C4-2B (cell line): ENCODE measurements at regions not wholly inside any gene's neighbourhood (a gene's known extent, or its start where the extent isn't known, plus 50 kb on each side); places are given as distances from the start of the nearest gene placed in this dataset.

Experiments
- H3K27ac ChIP-seq: fragments of 450-650 bp; 2 replicates; pipeline ENCODE4 v1.5.1; 2017
- ZFX ChIP-seq: fragments of 450-650 bp; IDR thresholded peaks from 2 replicates; pipeline ENCODE4 v1.6.1; 2017
- TF ChIP-seq, protein P1 (sequence below): fragments of 450-650 bp; conservative IDR thresholded peaks from 2 replicates; pipeline ENCODE4 v1.5.1; 2017; ENCODE audit warnings: mild to moderate bottlenecking

DNA sequence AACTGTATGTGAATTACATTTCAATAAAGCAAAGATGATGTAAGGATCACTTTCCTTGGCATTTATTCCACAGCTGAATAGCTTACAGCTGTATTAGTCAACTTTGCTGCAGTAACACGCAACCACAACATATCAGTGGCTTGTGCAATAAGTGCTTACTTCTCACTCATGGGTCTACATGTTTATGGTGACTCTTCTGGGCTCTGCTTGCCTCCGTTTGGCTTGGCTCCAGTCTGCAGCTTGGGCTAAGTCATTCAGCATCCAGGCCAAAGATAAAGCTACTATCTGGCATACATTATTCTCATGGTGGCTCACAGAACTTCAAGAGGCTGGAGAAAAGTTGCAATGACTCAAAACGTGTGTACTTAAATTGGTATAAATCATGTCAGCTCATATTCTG, 355.0 kb downstream of the RNF144A start:
- no peak overlapping the region for H3K27ac ChIP-seq
- TF ChIP-seq ZFX = no peak
- TF ChIP-seq, protein P1, sequence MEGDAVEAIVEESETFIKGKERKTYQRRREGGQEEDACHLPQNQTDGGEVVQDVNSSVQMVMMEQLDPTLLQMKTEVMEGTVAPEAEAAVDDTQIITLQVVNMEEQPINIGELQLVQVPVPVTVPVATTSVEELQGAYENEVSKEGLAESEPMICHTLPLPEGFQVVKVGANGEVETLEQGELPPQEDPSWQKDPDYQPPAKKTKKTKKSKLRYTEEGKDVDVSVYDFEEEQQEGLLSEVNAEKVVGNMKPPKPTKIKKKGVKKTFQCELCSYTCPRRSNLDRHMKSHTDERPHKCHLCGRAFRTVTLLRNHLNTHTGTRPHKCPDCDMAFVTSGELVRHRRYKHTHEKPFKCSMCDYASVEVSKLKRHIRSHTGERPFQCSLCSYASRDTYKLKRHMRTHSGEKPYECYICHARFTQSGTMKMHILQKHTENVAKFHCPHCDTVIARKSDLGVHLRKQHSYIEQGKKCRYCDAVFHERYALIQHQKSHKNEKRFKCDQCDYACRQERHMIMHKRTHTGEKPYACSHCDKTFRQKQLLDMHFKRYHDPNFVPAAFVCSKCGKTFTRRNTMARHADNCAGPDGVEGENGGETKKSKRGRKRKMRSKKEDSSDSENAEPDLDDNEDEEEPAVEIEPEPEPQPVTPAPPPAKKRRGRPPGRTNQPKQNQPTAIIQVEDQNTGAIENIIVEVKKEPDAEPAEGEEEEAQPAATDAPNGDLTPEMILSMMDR = no peak

DNA sequence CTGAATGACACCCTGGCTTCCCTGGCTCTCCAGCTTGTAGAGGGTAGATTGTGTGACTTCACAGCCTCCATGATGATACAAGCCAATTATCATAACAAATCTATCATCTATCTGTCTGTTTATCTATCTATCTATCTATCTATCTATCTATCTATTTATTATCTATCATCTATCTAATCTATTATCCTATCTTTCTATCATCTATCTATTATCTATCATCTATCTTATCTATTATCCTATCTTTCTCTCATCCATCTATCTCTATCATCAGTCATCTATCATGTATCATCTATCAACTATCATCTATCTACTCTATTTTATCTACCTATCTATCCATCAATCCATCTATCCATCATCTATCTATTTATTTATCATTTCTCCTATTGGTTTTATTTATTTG, 361.8 kb downstream of the RNF144A start:
- TF ChIP-seq, protein P1 = no peak
- TF ChIP-seq ZFX = no peak

GRCh38 chr2:7279421-7279949, 362.3 kb downstream of the RNF144A start:
- H3K27ac ChIP-seq = no peak overlapping the region
- TF ChIP-seq ZFX = no peak
- TF ChIP-seq, protein P1 = no peak

More for the DNA sequence above, 361.8 kb downstream of the RNF144A start:
- no peak overlapping the region for H3K27ac ChIP-seq

- H3K27ac ChIP-seq = no peak overlapping the region
- TF ChIP-seq ZFX = no peak
- TF ChIP-seq, protein P1 = no peak
Observed at GRCh38 chr2:7280790-7281189, 363.6 kb downstream of the RNF144A start.

DNA sequence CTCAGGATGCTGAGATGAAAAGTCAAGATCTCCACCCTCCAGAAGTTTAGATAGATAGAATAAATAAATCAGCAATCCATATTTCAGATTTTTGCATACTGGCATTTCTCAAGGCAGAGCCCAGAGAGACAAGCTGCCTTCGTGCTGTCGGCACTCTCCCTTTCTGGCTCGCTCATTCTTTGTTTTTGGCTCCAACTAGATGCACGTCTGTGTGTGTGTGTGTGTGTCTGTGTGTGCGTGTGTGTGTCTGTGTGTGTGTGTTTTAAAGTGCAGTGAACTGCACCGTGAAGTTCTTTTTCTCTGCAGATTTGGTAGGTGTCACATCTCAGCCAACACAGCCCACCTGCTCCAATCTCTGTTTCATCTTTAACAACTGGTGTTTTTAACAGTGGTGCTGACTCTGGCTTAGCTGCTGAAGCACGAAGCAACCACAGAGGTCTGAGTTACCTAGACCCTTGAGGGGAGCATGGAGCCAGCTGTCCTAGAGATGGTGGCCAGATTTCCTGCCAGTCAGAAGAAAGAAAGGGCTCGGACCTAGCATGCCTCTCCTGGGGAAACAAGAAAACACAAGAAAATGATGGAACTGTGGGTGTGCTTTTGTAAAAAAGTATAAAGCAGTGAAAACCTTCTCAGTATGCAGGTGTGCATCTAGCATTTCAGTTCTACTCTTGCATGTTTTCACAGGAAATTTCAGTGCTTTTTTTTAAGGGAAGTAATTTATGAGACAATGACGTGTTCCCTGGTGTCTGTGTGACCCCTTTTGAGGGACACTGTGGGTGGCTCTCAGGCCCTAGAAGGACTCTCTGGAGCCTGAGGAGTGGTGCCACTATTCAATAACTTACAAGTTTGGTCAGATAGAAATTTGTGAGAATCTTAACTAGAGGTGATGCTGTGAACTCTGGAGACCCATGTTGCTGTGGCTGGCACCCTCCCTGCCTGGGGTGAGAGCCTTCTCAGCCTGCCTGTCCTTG, 364.3 kb downstream of the RNF144A start:
- no peak for TF ChIP-seq ZFX
- TF ChIP-seq, protein P1 = no peak
- H3K27ac ChIP-seq = no peak overlapping the region

- no peak overlapping the region for H3K27ac ChIP-seq
- no peak for TF ChIP-seq ZFX
- TF ChIP-seq, protein P1 = no peak
Observed at GRCh38 chr2:7286120-7286519, 368.9 kb downstream of the RNF144A start.

DNA sequence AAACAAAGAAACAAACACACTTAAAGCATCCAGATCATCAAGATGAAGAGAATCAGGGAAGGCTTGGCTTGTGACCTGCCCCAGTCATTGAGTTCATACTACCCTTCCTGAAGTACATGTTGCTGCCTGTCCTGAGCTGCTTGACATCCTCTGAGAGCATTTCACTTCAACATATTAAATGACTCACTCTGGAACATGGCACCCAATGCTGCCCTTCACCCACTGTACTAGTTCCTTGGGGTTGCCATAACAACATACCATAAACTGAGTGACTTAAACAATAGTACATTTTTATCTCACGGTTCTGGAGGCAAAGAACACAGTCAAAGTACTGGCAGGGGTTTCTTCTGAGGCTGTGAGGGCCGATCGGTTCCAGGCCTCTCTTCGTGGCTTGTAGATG, 371.3 kb downstream of the RNF144A start:
- TF ChIP-seq ZFX = no peak
- TF ChIP-seq, protein P1 = no peak

More for the DNA sequence above, 371.3 kb downstream of the RNF144A start:
- H3K27ac ChIP-seq = no peak overlapping the region
